HG03139 (cell line): ENCODE measurements at regions not wholly inside any gene's neighbourhood (a gene's known extent, or its start where the extent isn't known, plus 50 kb on each side); places are given as distances from the start of the nearest gene placed in this dataset.

Experiments used
- ATAC-seq: cut with Tn5 transposase; IDR thresholded peaks from one replicate; pipeline ENCODE4 v1.9.1; 2021; ENCODE audit not compliant: unreplicated experiment

- no peak for ATAC-seq
Observed at GRCh38 chr9:79120533-79120932, 451.2 kb upstream of the TLE4 start.

- no peak for ATAC-seq
Observed at GRCh38 chr9:79120941-79121340, 450.8 kb upstream of the TLE4 start.

GRCh38 chr9:79123415-79123814, 448.4 kb upstream of the TLE4 start:
- ATAC-seq: no peak

- no peak for ATAC-seq
Observed at GRCh38 chr9:79127661-79128060, 444.1 kb upstream of the TLE4 start.

- ATAC-seq: no peak
Observed at GRCh38 chr9:79129865-79130480, 441.8 kb upstream of the TLE4 start.

- ATAC-seq: no peak
Observed at GRCh38 chr9:79131246-79131774, 440.5 kb upstream of the TLE4 start.

- no peak for ATAC-seq
Observed at GRCh38 chr9:79131824-79132377, 439.9 kb upstream of the TLE4 start.

GRCh38 chr9:79134654-79135053, 437.1 kb upstream of the TLE4 start:
- no peak for ATAC-seq

- ATAC-seq: no peak
Observed at GRCh38 chr9:79135681-79136415, 435.9 kb upstream of the TLE4 start.

GRCh38 chr9:79140751-79141150, 431.0 kb upstream of the TLE4 start:
- no peak for ATAC-seq

- no peak for ATAC-seq
Observed at GRCh38 chr9:79143211-79143610, 428.6 kb upstream of the TLE4 start.

GRCh38 chr9:79145442-79145841, 426.3 kb upstream of the TLE4 start:
- no peak for ATAC-seq

- ATAC-seq: no peak
Observed at GRCh38 chr9:79149585-79149984, 422.2 kb upstream of the TLE4 start.

- ATAC-seq: no peak
Observed at GRCh38 chr9:79151791-79152190, 420.0 kb upstream of the TLE4 start.

GRCh38 chr9:79152306-79152705, 419.5 kb upstream of the TLE4 start:
- no peak for ATAC-seq

GRCh38 chr9:79154806-79155205, 417.0 kb upstream of the TLE4 start:
- ATAC-seq: no peak

- ATAC-seq: no peak
Observed at GRCh38 chr9:79155308-79155707, 416.5 kb upstream of the TLE4 start.

- no peak for ATAC-seq
Observed at GRCh38 chr9:79163544-79163943, 408.2 kb upstream of the TLE4 start.

- ATAC-seq: no peak
Observed at GRCh38 chr9:79164406-79164805, 407.4 kb upstream of the TLE4 start.

GRCh38 chr9:79165020-79165780, 406.6 kb upstream of the TLE4 start:
- ATAC-seq: no peak

- ATAC-seq: no peak
Observed at GRCh38 chr9:79166005-79166404, 405.8 kb upstream of the TLE4 start.

- ATAC-seq: no peak
Observed at GRCh38 chr9:79170643-79171042, 401.1 kb upstream of the TLE4 start.
